ENCODE measurements at regions not wholly inside any gene's neighbourhood (a gene's known extent, or its start where the extent isn't known, plus 50 kb on each side); places are given as distances from the start of the nearest gene placed in this dataset.

DNA sequence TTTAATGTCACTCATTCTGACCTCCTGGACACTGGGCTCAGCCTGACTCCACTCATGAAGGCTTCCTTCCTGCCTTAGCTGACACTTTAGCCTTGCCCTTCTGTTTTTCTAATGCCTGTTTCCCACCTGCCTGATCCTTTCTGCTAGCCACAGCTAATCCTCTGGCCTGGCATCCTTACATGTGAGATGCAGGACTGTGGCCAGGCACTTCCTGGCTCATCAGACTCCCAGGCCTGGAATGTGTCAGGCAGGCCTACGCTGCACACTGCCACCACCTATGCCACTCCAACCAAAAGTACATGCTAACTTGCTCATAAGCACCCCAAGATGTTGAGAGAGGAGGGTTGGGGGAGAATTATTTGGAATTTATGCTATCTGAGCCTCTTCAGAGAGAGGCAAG, 138.8 kb upstream of the NALF2 start:
- no peak for TF ChIP-seq RAD21 (IDR thresholded peaks at IDR 0.05; ENCODE audit: low read depth)
- no peak for TF ChIP-seq ZFX (IDR thresholded peaks at IDR 0.05)
- TF ChIP-seq, protein P1, sequence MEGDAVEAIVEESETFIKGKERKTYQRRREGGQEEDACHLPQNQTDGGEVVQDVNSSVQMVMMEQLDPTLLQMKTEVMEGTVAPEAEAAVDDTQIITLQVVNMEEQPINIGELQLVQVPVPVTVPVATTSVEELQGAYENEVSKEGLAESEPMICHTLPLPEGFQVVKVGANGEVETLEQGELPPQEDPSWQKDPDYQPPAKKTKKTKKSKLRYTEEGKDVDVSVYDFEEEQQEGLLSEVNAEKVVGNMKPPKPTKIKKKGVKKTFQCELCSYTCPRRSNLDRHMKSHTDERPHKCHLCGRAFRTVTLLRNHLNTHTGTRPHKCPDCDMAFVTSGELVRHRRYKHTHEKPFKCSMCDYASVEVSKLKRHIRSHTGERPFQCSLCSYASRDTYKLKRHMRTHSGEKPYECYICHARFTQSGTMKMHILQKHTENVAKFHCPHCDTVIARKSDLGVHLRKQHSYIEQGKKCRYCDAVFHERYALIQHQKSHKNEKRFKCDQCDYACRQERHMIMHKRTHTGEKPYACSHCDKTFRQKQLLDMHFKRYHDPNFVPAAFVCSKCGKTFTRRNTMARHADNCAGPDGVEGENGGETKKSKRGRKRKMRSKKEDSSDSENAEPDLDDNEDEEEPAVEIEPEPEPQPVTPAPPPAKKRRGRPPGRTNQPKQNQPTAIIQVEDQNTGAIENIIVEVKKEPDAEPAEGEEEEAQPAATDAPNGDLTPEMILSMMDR (IDR thresholded peaks at IDR 0.05 in 2 of 3, conservative IDR thresholded peaks at IDR 0.05 in 1 of 3; ENCODE audit: borderline replicate concordance in 1 of 3, insufficient read depth in 1 of 3, low read depth in 2 of 3, low read length in 2 of 3), result no peak
- no peak for TF ChIP-seq POLR2A (IDR thresholded peaks at IDR 0.05; ENCODE audit: borderline replicate concordance, extremely low read depth, insufficient read depth, insufficient read length)
- no peak for TF ChIP-seq ELF1 (IDR thresholded peaks at IDR 0.05; ENCODE audit: borderline replicate concordance, low read depth)
- TF ChIP-seq CEBPB (IDR thresholded peaks at IDR 0.05; ENCODE audit: low read depth), result no peak
- TF ChIP-seq, protein P2, sequence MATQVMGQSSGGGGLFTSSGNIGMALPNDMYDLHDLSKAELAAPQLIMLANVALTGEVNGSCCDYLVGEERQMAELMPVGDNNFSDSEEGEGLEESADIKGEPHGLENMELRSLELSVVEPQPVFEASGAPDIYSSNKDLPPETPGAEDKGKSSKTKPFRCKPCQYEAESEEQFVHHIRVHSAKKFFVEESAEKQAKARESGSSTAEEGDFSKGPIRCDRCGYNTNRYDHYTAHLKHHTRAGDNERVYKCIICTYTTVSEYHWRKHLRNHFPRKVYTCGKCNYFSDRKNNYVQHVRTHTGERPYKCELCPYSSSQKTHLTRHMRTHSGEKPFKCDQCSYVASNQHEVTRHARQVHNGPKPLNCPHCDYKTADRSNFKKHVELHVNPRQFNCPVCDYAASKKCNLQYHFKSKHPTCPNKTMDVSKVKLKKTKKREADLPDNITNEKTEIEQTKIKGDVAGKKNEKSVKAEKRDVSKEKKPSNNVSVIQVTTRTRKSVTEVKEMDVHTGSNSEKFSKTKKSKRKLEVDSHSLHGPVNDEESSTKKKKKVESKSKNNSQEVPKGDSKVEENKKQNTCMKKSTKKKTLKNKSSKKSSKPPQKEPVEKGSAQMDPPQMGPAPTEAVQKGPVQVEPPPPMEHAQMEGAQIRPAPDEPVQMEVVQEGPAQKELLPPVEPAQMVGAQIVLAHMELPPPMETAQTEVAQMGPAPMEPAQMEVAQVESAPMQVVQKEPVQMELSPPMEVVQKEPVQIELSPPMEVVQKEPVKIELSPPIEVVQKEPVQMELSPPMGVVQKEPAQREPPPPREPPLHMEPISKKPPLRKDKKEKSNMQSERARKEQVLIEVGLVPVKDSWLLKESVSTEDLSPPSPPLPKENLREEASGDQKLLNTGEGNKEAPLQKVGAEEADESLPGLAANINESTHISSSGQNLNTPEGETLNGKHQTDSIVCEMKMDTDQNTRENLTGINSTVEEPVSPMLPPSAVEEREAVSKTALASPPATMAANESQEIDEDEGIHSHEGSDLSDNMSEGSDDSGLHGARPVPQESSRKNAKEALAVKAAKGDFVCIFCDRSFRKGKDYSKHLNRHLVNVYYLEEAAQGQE (IDR thresholded peaks at IDR 0.05; ENCODE audit: low read depth), result no peak
- TF ChIP-seq, protein P3, sequence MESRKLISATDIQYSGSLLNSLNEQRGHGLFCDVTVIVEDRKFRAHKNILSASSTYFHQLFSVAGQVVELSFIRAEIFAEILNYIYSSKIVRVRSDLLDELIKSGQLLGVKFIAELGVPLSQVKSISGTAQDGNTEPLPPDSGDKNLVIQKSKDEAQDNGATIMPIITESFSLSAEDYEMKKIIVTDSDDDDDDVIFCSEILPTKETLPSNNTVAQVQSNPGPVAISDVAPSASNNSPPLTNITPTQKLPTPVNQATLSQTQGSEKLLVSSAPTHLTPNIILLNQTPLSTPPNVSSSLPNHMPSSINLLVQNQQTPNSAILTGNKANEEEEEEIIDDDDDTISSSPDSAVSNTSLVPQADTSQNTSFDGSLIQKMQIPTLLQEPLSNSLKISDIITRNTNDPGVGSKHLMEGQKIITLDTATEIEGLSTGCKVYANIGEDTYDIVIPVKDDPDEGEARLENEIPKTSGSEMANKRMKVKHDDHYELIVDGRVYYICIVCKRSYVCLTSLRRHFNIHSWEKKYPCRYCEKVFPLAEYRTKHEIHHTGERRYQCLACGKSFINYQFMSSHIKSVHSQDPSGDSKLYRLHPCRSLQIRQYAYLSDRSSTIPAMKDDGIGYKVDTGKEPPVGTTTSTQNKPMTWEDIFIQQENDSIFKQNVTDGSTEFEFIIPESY (IDR thresholded peaks at IDR 0.05; ENCODE audit: extremely low read depth, insufficient replicate concordance, low read length), result no peak
